OCI-LY3 (cell line): ENCODE measurements at regions not wholly inside any gene's neighbourhood (a gene's known extent, or its start where the extent isn't known, plus 50 kb on each side); places are given as distances from the start of the nearest gene placed in this dataset.

Source experiments
- H2AFZ ChIP-seq: fragments of 200-600, 300-600 bp; shearing (Covaris generic); 2 replicates; pipeline ENCODE4 v1.6.0; 2014; ENCODE audit warnings: antibody characterized with exemption, low read depth, low read length
- H3K27ac ChIP-seq: fragments of 200-600, 300-600 bp; sonication (generic); 2 replicates; pipeline ENCODE4 v1.5.1; 2014; ENCODE audit warnings: mild to moderate bottlenecking, low read length, moderate library complexity, mixed read lengths
- H3K27me3 ChIP-seq: fragments of 200-600, 300-600 bp; sonication (generic); 2 replicates; pipeline ENCODE4 v1.6.1; 2014; ENCODE audit warnings: low read depth, low read length, mixed read lengths
- H3K36me3 ChIP-seq: fragments of 200-600, 300-600 bp; sonication (generic); replicated peaks from 2 replicates; pipeline ENCODE3; 2014; ENCODE audit warnings: low read depth, low read length, mixed read lengths
- H3K4me1 ChIP-seq: fragments of 300-600, 200-600 bp; sonication (generic); 2 replicates; pipeline ENCODE4 v1.6.1; 2014; ENCODE audit warnings: low read length, mixed read lengths
- H3K4me2 ChIP-seq: fragments of 200-600, 300-600 bp; sonication (generic); 2 replicates; pipeline ENCODE4 v1.6.1; 2014; ENCODE audit warnings: low read length, mixed read lengths
- H3K4me3 ChIP-seq: fragments of 300-600, 200-600 bp; sonication (generic); 2 replicates; pipeline ENCODE4 v1.5.1; 2014; ENCODE audit warnings: antibody characterized with exemption, mild to moderate bottlenecking, low read length, moderate library complexity
- H3K79me2 ChIP-seq: fragments of 300-600, 200-600 bp; shearing (Covaris generic); 2 replicates; pipeline ENCODE4 v1.6.1; 2014; ENCODE audit warnings: mild to moderate bottlenecking, low read length, mixed read lengths
- H3K9ac ChIP-seq: fragments of 300-600, 200-600 bp; shearing (Covaris generic); 2 replicates; pipeline ENCODE4 v1.6.0; 2014; ENCODE audit warnings: mild to moderate bottlenecking, low read length, moderate library complexity
- H3K9me3 ChIP-seq: fragments of 200-600, 300-600 bp; shearing (Covaris generic); 2 replicates; pipeline ENCODE4 v1.6.1; 2014; ENCODE audit warnings: low read length, mixed read lengths; ENCODE audit not compliant: insufficient read depth
- H4K20me1 ChIP-seq: fragments of 200-600, 300-600 bp; sonication (generic); 2 replicates; pipeline ENCODE4 v1.6.1; 2016; ENCODE audit warnings: low read length, mixed read lengths; ENCODE audit not compliant: insufficient read depth
- EZH2phosphoT487 ChIP-seq: fragments of 200-600 bp; shearing (Covaris generic); IDR thresholded peaks from 2 replicates; pipeline ENCODE4 v1.6.1; 2018; ENCODE audit warnings: antibody characterized with exemption, mixed run types, low read depth
- TF ChIP-seq, protein P1 (sequence below): fragments of 200-600, 300-600 bp; sonication (generic); IDR thresholded peaks from 2 replicates; pipeline ENCODE4 v1.5.1; 2014; ENCODE audit warnings: antibody characterized with exemption, low read length, low read depth

DNA sequence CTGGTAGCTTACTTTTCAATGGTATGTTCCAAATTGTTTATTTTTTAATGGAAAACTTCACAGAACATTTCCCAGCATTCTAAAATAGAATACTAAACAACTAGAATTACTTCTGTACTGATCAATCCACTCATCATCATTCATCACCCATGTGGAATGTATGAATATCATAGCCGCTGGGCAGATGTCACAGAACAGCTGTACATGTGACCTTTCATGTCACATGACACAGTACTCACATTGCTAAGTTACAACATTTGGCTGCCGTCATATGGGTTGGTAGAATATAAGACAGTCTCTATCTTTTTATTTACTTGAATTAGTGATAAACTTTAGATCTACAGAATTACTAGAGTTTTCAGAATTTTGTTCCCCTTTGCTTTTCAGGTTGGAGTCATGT lies 387.6 kb downstream of the ZEB2 start:
- H3K9ac ChIP-seq: no peak overlapping the region
- H4K20me1 ChIP-seq: no peaks in the 10 kb centered on the region
- no peaks in the 10 kb centered on the region for H3K79me2 ChIP-seq
- no peak overlapping the region for H3K27ac ChIP-seq
- no peaks in the 10 kb centered on the region for H3K27me3 ChIP-seq
- no peak for TF ChIP-seq EZH2phosphoT487
- TF ChIP-seq, protein P1, sequence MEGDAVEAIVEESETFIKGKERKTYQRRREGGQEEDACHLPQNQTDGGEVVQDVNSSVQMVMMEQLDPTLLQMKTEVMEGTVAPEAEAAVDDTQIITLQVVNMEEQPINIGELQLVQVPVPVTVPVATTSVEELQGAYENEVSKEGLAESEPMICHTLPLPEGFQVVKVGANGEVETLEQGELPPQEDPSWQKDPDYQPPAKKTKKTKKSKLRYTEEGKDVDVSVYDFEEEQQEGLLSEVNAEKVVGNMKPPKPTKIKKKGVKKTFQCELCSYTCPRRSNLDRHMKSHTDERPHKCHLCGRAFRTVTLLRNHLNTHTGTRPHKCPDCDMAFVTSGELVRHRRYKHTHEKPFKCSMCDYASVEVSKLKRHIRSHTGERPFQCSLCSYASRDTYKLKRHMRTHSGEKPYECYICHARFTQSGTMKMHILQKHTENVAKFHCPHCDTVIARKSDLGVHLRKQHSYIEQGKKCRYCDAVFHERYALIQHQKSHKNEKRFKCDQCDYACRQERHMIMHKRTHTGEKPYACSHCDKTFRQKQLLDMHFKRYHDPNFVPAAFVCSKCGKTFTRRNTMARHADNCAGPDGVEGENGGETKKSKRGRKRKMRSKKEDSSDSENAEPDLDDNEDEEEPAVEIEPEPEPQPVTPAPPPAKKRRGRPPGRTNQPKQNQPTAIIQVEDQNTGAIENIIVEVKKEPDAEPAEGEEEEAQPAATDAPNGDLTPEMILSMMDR: no peak
- H3K4me2 ChIP-seq: no peak overlapping the region
- no peaks in the 10 kb centered on the region for H3K36me3 ChIP-seq
- H3K4me1 ChIP-seq: peaks cover 20% of the 10 kb centered on the region
- no peak overlapping the region for H3K4me3 ChIP-seq
- H3K9me3 ChIP-seq: no peaks in the 10 kb centered on the region
- no peak overlapping the region for H2AFZ ChIP-seq

DNA sequence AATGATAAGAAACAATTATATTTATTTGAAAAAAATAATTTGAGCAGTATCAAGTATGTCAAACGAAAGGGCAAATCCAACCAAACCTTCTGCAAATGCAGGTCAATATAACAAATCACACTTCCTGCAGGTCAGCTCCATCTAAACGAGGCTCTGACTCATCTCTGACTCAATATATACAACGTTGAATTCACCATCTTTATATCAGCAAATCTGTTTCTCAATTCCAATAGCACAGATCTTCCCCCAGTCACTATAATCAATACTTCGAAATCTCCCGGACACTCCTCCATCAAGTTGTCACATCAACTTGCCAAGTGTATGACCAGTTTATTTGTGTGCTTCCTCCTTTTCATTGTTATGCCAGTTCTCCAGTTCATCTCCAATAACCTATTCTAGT lies 388.9 kb downstream of the ZEB2 start:
- TF ChIP-seq EZH2phosphoT487: no peak
- TF ChIP-seq, protein P1: no peak

DNA sequence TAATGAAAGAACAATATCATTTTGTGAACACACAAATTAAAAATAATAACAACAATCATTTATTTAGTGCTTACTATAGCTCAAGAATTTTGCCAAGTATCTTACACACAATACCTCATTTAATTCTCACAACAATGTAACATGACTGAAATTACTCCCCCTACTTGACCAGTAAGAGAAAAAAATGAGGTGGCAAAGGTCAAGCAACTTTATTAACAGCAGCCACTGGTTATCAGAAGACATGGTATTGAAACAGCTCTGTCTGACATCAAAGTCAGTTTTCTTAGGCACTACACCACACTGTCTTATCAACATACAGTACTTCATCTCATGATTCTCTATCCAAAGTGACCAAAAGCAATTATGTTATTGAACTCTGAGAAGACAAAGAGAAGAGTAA lies 389.4 kb downstream of the ZEB2 start:
- Histone ChIP-seq H2AFZ (no peak overlapping the region), H3K9ac (no peak overlapping the region), H3K9me3 (no peaks in the 10 kb centered on the region), H3K27ac (no peak overlapping the region), H3K36me3 (peaks cover 4% of the 10 kb centered on the region), H3K4me3 (no peak overlapping the region), H3K27me3 (no peaks in the 10 kb centered on the region), H3K4me1 (peaks cover 16% of the 10 kb centered on the region), H3K79me2 (no peaks in the 10 kb centered on the region), H3K4me2 (no peak overlapping the region), H4K20me1 (no peaks in the 10 kb centered on the region)
- no peak for TF ChIP-seq EZH2phosphoT487

More for the DNA sequence above, 388.9 kb downstream of the ZEB2 start:
- Histone ChIP-seq H3K4me1 (peaks cover 16% of the 10 kb centered on the region), H4K20me1 (no peaks in the 10 kb centered on the region), H3K4me3 (no peak overlapping the region), H3K27ac (no peak overlapping the region), H3K36me3 (no peaks in the 10 kb centered on the region), H3K9ac (no peak overlapping the region), H3K27me3 (no peaks in the 10 kb centered on the region), H2AFZ (no peak overlapping the region), H3K79me2 (no peaks in the 10 kb centered on the region), H3K4me2 (no peak overlapping the region), H3K9me3 (no peaks in the 10 kb centered on the region)

DNA sequence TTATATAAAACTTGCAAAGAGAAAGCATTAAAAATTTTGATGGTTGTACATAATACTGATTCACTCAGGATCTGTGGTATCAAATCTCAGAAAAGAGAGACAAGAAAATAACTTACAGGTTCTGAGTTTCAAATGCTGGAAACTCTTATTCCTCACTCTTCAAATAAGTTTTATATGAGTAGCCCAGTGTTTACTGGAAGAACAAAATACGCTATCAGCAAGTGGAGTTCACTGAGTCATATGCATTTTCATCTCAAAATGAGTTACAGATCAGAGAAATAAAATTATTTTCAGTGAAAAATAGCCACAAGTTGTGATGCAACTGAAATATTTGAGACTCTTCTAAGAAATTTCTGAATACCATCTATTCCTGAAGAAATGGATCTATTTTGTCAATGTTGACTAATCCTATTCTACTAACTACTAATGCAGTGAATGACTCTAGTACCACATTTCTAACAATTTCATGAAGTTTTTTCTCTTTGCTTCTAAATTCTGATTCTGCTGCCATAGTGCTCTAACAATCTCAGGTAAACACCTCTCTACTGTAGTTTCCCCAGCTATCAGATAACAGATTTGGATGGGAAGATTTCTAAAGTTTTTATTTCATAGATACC lies 391.7 kb downstream of the ZEB2 start:
- no peak overlapping the region for H3K9ac ChIP-seq
- no peak overlapping the region for H2AFZ ChIP-seq
- no peaks in the 10 kb centered on the region for H3K79me2 ChIP-seq
- H3K36me3 ChIP-seq: peaks cover 15% of the 10 kb centered on the region
- no peaks in the 10 kb centered on the region for H4K20me1 ChIP-seq
- H3K4me2 ChIP-seq: no peak overlapping the region
- H3K27ac ChIP-seq: no peak overlapping the region
- no peaks in the 10 kb centered on the region for H3K9me3 ChIP-seq
- peaks cover 7% of the 10 kb centered on the region for H3K4me1 ChIP-seq
- no peaks in the 10 kb centered on the region for H3K27me3 ChIP-seq
- no peak overlapping the region for H3K4me3 ChIP-seq
- TF ChIP-seq, protein P1: no peak
- no peak for TF ChIP-seq EZH2phosphoT487
